22Rv1 (cell line): ENCODE measurements at regions not wholly inside any gene's neighbourhood (a gene's known extent, or its start where the extent isn't known, plus 50 kb on each side); places are given as distances from the start of the nearest gene placed in this dataset.

Experiments used
- CTCF ChIP-seq: fragments of 450-650 bp; IDR thresholded peaks from 2 replicates; pipeline ENCODE4 v1.5.1; 2017; ENCODE audit warnings: mild to moderate bottlenecking
- ZFX ChIP-seq: fragments of 450-650 bp; IDR thresholded peaks from 2 replicates; pipeline ENCODE4 v1.6.1; 2017; ENCODE audit warnings: antibody characterized with exemption, borderline replicate concordance

DNA sequence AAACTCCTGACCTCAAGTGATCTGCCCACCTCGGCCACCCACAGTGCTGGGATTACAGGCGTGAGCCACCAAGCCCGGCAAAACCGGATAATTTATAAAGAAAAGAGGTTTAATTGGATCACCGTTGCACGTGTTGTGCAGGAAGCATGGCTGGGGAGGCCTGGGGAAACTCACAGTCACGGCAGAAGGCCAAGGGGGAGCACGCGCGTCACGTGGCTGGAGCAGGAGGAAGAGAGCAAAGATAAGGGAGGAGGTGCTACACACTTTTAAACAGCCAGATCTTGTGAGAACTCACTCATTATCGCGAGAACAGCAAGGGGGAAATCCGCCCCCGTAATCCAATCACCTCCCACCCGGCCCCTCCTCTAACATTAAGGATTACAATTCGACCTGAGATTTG, 177.9 kb upstream of the TENM3 start:
- no peak for TF ChIP-seq CTCF
- no peak for TF ChIP-seq ZFX
